Parathyroid adenoma (tissue), 2 donors: ENCODE measurements at regions not wholly inside any gene's neighbourhood (a gene's known extent, or its start where the extent isn't known, plus 50 kb on each side); places are given as distances from the start of the nearest gene placed in this dataset.

Experiments
- H2AFZ ChIP-seq: fragments of 300-600 bp; sonication (generic); one replicate; pipeline ENCODE4 v1.7.0; 2017; ENCODE audit warnings: antibody characterized with exemption, mild to moderate bottlenecking
- H3K27ac ChIP-seq: fragments of 300-600 bp; sonication (generic); one replicate; pipeline ENCODE4 v1.7.0; 2017
- H3K27me3 ChIP-seq: fragments of 300-600 bp; sonication (generic); one replicate; pipeline ENCODE4 v1.7.0; 2017; ENCODE audit warnings: low read length; ENCODE audit not compliant: control insufficient read depth, insufficient read depth
- H3K36me3 ChIP-seq: fragments of 300-600 bp; sonication (generic); one replicate; pipeline ENCODE4 v1.7.0; 2017; ENCODE audit warnings: low read length; ENCODE audit not compliant: control insufficient read depth, insufficient read depth
- H3K4me1 ChIP-seq: fragments of 300-600 bp; sonication (generic); one replicate; pipeline ENCODE4 v1.7.0; 2017; ENCODE audit warnings: control low read depth
- H3K4me2 ChIP-seq: fragments of 300-600 bp; sonication (generic); one replicate; pipeline ENCODE4 v1.7.0; 2017; ENCODE audit warnings: low read length
- H3K4me3 ChIP-seq: fragments of 300-600 bp; sonication (generic); one replicate; pipeline ENCODE4 v1.7.0; 2017; ENCODE audit warnings: low read depth, low read length
- H3K79me2 ChIP-seq: fragments of 300-600 bp; sonication (generic); one replicate; pipeline ENCODE4 v1.7.0; 2017; ENCODE audit warnings: control low read depth
- H3K9ac ChIP-seq: fragments of 300-600 bp; sonication (generic); one replicate; pipeline ENCODE4 v1.7.0; 2017; ENCODE audit warnings: mild to moderate bottlenecking
- H3K9me3 ChIP-seq: fragments of 300-600 bp; sonication (generic); one replicate; pipeline ENCODE4 v1.7.0; 2017; ENCODE audit warnings: low read length; ENCODE audit not compliant: control insufficient read depth
- TF ChIP-seq, protein P1 (sequence below): fragments of 300-600 bp; sonication (generic); IDR thresholded peaks from one replicate; pipeline ENCODE4 v1.7.0; 2017; ENCODE audit warnings: antibody characterized with exemption, mild to moderate bottlenecking
- donor health status: primary hyperparathyroidism.

DNA sequence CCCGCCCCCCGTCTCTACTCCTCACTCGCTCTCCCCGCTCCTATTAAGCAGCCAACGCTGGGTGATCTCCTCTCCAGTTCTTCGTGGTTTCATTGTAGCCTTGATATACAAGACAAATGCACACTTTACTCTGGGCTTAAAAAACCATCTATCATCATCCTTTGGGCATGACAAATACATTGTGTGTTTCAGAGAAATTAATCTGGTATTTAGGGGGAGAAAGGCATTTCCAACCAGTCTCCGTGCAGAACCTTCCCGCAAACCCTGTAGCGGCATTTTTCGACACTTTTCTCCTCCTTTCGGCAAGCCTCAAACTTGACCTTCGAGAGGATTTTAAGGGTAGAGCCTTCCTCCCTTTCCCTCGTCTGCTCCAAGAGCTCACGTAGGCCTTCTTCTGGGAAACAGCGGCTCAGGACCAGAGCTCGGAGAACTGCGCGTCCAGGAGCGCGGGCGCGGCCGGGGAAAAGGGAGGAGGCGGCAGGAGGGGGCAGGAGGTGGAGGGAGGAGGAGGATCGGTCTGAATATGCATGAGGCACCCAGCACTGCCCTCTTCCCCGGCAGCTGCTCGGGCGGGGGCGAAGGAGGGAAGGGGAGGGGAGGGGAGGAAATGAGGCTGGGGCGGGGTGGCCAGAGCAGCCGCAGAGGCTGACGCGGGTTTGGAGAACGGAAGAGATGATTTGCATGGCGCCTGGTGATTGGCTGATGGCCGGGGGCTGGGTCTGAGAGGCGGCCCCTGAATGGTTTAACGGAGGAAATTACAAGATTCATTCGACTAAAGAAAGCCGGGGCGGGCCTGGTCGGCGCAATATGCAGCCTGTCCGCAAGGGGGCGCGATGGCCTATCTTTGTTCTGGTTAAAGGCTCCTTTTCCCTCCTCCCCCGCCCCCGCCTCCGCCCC, 127.5 kb downstream of the TMEM161B start:
- peaks cover 16% of the 10 kb centered on the region for H3K27me3 ChIP-seq
- peak overlapping the region; percentile 5 for H3K27ac ChIP-seq
- H3K79me2 ChIP-seq: no peaks in the 10 kb centered on the region
- no peaks in the 10 kb centered on the region for H3K9me3 ChIP-seq
- peak overlapping the region; percentile 83 for H3K4me2 ChIP-seq
- peaks cover 11% of the 10 kb centered on the region for H3K4me1 ChIP-seq
- TF ChIP-seq, protein P1, sequence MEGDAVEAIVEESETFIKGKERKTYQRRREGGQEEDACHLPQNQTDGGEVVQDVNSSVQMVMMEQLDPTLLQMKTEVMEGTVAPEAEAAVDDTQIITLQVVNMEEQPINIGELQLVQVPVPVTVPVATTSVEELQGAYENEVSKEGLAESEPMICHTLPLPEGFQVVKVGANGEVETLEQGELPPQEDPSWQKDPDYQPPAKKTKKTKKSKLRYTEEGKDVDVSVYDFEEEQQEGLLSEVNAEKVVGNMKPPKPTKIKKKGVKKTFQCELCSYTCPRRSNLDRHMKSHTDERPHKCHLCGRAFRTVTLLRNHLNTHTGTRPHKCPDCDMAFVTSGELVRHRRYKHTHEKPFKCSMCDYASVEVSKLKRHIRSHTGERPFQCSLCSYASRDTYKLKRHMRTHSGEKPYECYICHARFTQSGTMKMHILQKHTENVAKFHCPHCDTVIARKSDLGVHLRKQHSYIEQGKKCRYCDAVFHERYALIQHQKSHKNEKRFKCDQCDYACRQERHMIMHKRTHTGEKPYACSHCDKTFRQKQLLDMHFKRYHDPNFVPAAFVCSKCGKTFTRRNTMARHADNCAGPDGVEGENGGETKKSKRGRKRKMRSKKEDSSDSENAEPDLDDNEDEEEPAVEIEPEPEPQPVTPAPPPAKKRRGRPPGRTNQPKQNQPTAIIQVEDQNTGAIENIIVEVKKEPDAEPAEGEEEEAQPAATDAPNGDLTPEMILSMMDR: peak; percentile 51
- peak overlapping the region; percentile 96 for H2AFZ ChIP-seq
- H3K9ac ChIP-seq: no peak overlapping the region
- no peaks in the 10 kb centered on the region for H3K36me3 ChIP-seq
- peak overlapping the region; percentile 65 for H3K4me3 ChIP-seq

DNA sequence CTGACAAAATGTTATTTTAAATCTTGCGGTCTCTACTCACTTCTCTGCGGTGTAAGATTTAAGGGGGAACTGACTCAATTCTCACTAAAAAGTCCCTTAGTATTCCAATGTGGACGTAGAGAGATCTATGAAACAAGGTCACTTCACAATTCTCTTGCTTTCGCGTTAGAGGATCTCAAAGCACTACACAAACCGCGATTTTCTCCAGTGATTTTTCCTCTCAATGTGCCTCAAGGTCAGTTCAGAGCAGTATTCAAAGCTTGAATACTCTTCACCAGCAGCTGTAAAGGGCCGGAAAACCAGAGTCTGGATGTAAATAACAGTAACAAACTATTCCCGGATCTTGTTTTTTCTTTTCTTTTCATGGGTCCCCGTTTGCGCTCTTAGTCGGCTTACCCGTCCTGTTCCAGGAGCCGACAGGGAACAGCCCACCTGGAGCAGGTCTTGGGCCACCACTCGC, 128.2 kb downstream of the TMEM161B start:
- peak overlapping the region; percentile 65 for H3K4me3 ChIP-seq
- H3K4me2 ChIP-seq: peak overlapping the region; percentile 83
- peaks cover 16% of the 10 kb centered on the region for H3K27me3 ChIP-seq
- H2AFZ ChIP-seq: peak overlapping the region; percentile 96
- peaks cover 11% of the 10 kb centered on the region for H3K4me1 ChIP-seq
- peak overlapping the region; percentile 5 for H3K27ac ChIP-seq
- H3K9me3 ChIP-seq: no peaks in the 10 kb centered on the region
- no peaks in the 10 kb centered on the region for H3K79me2 ChIP-seq
- TF ChIP-seq, protein P1: no peak
- no peak overlapping the region for H3K9ac ChIP-seq
- no peaks in the 10 kb centered on the region for H3K36me3 ChIP-seq

DNA sequence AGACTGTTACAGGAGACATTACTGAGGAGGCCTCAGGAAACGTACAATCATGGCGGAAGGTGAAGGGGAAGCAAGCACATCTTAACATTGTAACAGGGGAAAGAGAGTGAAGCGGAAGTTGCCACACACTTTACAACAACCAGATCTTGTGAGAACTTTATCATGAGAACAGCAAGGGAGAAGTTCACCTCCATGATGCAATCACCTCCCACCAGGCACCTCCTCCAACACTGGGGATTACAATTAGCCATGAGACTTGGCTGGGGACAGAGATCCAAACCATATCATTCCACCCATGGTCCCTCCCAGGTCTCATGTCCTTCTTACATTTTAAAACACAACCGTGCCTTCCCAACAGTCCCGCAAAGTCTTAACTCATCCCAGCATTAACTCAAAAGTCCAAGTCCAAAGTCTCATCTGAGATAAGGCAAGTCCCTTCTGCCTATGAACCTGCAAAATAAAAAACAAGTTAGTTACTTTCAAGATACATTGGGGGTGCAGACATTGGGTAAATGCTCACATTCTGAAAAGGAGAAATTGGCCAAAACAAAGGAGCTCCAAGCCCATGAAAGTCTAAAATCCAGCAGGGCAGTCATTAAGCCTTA, 138.3 kb downstream of the TMEM161B start:
- Histone ChIP-seq H3K27me3 (no peaks in the 10 kb centered on the region), H3K9me3 (no peaks in the 10 kb centered on the region), H3K4me1 (no peaks in the 10 kb centered on the region), H3K79me2 (no peaks in the 10 kb centered on the region), H3K27ac (no peak overlapping the region), H3K4me2 (no peak overlapping the region), H3K9ac (no peak overlapping the region), H3K36me3 (no peaks in the 10 kb centered on the region), H3K4me3 (no peak overlapping the region), H2AFZ (no peak overlapping the region)
- TF ChIP-seq, protein P1: no peak

DNA sequence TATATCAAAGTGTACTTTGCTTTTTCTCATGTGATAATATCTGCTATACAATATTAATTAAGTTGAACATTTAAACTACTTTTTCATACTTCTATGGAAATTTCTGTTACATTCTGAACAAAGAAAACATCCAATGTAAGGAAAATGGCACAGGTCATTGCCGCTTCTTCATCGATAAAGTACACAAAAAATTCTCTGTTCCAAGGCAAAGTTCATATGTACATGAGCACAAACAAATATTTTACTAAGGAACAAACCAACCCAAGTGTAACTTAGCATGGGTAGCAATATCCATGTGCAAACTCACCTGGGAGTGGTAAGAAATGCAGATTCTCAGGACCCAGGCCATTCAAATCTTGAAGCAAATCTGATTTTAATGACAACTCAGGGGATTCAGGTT, 139.8 kb downstream of the TMEM161B start:
- no peaks in the 10 kb centered on the region for H3K4me1 ChIP-seq
- H2AFZ ChIP-seq: no peak overlapping the region
- no peaks in the 10 kb centered on the region for H3K9me3 ChIP-seq
- H3K27me3 ChIP-seq: no peaks in the 10 kb centered on the region
- H3K4me3 ChIP-seq: no peak overlapping the region
- TF ChIP-seq, protein P1: no peak
- H3K36me3 ChIP-seq: no peaks in the 10 kb centered on the region
- no peak overlapping the region for H3K9ac ChIP-seq
- H3K27ac ChIP-seq: no peak overlapping the region
- no peak overlapping the region for H3K4me2 ChIP-seq
- no peaks in the 10 kb centered on the region for H3K79me2 ChIP-seq
